Peyer's patch (tissue), 4 donors: ENCODE measurements at regions not wholly inside any gene's neighbourhood (a gene's known extent, or its start where the extent isn't known, plus 50 kb on each side); places are given as distances from the start of the nearest gene placed in this dataset.

Experiments
- POLR2A ChIP-seq, 2 donors: fragments of 450-650 bp; IDR thresholded peaks; one replicate each; pipeline ENCODE4 v1.5.1; 2017; ENCODE audit warnings: antibody characterized with exemption in 2 of 2, mild to moderate bottlenecking in 2 of 2, moderate library complexity in 2 of 2
- TF ChIP-seq, protein P1 (sequence below), 6 experiments: fragments of 450-650 bp in 4 of 6; fragments of 200-600 bp in 2 of 6; sonication (generic) in 1 of 6; IDR thresholded peaks; one replicate each; pipeline ENCODE4 v1.5.1; 2017 to 2019; ENCODE audit warnings: antibody characterized with exemption in 6 of 6, mild to moderate bottlenecking in 3 of 6, moderate library complexity in 1 of 6

- TF ChIP-seq POLR2A (IDR thresholded peaks at IDR 0.05): no peak
- TF ChIP-seq, protein P1, sequence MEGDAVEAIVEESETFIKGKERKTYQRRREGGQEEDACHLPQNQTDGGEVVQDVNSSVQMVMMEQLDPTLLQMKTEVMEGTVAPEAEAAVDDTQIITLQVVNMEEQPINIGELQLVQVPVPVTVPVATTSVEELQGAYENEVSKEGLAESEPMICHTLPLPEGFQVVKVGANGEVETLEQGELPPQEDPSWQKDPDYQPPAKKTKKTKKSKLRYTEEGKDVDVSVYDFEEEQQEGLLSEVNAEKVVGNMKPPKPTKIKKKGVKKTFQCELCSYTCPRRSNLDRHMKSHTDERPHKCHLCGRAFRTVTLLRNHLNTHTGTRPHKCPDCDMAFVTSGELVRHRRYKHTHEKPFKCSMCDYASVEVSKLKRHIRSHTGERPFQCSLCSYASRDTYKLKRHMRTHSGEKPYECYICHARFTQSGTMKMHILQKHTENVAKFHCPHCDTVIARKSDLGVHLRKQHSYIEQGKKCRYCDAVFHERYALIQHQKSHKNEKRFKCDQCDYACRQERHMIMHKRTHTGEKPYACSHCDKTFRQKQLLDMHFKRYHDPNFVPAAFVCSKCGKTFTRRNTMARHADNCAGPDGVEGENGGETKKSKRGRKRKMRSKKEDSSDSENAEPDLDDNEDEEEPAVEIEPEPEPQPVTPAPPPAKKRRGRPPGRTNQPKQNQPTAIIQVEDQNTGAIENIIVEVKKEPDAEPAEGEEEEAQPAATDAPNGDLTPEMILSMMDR (IDR thresholded peaks at IDR 0.05): no peak
Observed at GRCh38 chr5:92627186-92627585, 953.8 kb downstream of the NR2F1-AS1 start.
